D721Med (cell line): ENCODE measurements at regions not wholly inside any gene's neighbourhood (a gene's known extent, or its start where the extent isn't known, plus 50 kb on each side); places are given as distances from the start of the nearest gene placed in this dataset.

ENCODE experiments used
- DNase-seq: peaks from one replicate; pipeline ENCODE4 v3.0.0; 2011; ENCODE audit warnings: low spot score; ENCODE audit not compliant: insufficient read length
- FAIRE-seq: peaks from 2 replicates; lab custom pipeline; 2011; peaks lifted over from hg19 to GRCh38; lab: Jason Lieb, UNC
- CTCF ChIP-seq: IDR thresholded peaks from 2 replicates; pipeline ENCODE4 v1.5.1; 2012; ENCODE audit warnings: mild to moderate bottlenecking, control low read depth; ENCODE audit not compliant: insufficient read depth; ENCODE audit errors: missing control alignments

GRCh38 chr5:1668141-1668721 is 131.4 kb downstream of the MRPL36 start:
- no peak for DNase-seq

GRCh38 chr5:1667648-1668140 is 131.9 kb downstream of the MRPL36 start:
- DNase-seq (no peak), FAIRE-seq (no peak)
- TF ChIP-seq CTCF, result no peak

More at GRCh38 chr5:1668141-1668721, 131.4 kb downstream of the MRPL36 start:
- no peak for TF ChIP-seq CTCF
- no peak for FAIRE-seq

GRCh38 chr5:1666812-1667588 is 132.6 kb downstream of the MRPL36 start:
- DNase-seq (peak; percentile 90), FAIRE-seq (no peak)
- peak; percentile 50 for TF ChIP-seq CTCF

GRCh38 chr5:1666221-1666620 is 133.4 kb downstream of the MRPL36 start:
- FAIRE-seq, result no peak
- TF ChIP-seq CTCF, result no peak
- no peak for DNase-seq

- DNase-seq (no peak), FAIRE-seq (no peak)
- TF ChIP-seq CTCF, result no peak
Measured at GRCh38 chr5:1665803-1666202, 133.8 kb downstream of the MRPL36 start.

GRCh38 chr5:1665231-1665630 is 134.4 kb downstream of the MRPL36 start:
- FAIRE-seq, result no peak
- DNase-seq, result no peak
- TF ChIP-seq CTCF, result no peak

- FAIRE-seq (no peak), DNase-seq (no peak)
- TF ChIP-seq CTCF, result no peak
Measured at GRCh38 chr5:1663186-1663585, 136.5 kb downstream of the MRPL36 start.
